HG03095 (cell line): ENCODE measurements at regions not wholly inside any gene's neighbourhood (a gene's known extent, or its start where the extent isn't known, plus 50 kb on each side); places are given as distances from the start of the nearest gene placed in this dataset.

Experiments
- ATAC-seq: cut with Tn5 transposase; IDR thresholded peaks from one replicate; pipeline ENCODE4 v1.9.1; 2021; ENCODE audit warnings: moderate library complexity; ENCODE audit not compliant: unreplicated experiment

DNA sequence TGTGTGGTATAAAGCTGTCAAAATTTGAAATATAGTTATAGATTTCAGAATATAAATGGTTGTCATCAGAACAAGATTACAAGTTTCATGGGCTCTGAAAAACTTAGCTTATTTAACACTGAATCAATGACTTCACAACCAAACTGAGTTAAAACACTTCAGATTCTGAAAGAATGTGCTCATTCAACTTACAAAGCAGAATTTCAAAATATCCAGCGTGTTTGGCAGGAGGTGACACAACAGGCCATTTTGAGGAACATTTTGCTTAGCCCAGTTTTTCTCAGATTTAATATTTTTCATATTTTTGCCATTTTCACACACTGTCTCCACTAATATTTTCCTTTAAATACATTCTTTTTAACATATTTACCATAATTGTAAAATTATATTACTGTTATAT lies 781.1 kb downstream of the TUSC7 start:
- ATAC-seq: no peak

DNA sequence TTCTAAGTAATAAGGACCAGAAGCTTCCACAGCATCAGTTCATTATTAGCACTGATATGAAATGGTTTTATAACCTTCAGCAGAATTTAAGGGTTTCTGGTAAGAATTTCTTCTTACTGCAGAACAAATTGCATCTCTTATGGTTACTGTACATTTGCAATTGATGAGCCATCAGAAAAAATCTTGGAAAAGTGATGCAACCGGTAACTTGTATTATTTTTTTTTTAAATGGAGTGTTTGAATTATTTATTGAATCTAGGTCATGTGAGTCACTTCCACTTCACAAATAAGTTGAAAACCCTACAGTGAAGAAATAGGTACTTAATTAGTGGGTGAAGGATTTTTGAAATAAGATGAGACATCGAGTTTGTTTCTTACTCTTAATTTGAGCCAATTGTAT lies 786.0 kb downstream of the TUSC7 start:
- ATAC-seq: no peak

DNA sequence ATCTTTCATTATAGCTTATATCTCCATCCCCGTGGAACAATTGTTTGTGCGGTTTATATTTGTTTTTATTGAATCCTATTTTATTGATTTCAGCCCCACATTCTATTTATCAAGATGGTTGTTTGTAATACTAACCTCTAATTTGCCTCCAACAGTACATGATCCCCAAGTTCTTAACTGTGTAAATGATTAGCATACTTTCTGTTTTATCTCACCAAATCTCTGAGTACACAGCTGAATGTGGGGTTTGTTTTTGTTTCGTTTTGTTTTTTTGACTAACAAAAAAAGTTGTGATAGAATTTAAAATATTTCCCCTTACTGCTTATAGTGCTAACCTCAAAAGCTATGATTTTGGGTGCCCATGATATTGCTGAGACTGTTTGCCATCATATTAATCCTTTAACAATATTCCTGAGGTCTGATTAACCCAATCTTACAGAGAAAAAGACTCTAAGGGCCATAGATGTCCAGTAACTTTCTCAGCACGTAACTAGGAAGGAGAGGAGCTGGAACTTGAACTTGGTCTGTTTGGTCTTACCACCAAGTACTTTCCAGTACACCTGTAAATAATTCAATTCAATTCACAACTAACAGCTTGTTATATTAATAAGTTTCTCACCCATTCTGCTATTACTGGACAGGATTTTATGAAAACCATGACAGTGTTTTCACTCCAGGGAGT lies 789.8 kb downstream of the TUSC7 start:
- no peak for ATAC-seq

- ATAC-seq: no peak
These were observed 798.4 kb downstream of the TUSC7 start for GRCh38 chr3:117507958-117508357.

- ATAC-seq: no peak
These were observed 800.3 kb downstream of the TUSC7 start for GRCh38 chr3:117509858-117510257.

- no peak for ATAC-seq
These were observed 800.8 kb downstream of the TUSC7 start for GRCh38 chr3:117510396-117510795.

DNA sequence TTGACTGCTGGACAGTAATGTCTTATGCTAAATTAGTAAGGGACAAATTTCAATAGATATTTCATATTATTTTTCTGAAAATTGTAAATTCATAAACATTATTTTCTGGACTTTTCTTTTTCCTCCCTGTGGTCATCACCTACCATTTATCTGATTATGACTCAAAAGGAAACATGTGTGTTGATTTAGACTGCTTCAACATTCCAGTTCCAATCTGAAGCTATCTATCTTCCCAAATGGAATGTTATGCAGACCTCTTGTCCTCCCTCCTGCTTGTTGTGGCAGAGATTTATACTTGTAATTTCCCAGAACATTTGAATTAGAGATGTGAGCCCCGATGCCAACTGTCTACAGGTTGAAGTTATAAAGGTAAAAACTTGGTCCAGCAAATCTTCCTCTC lies 803.4 kb downstream of the TUSC7 start:
- no peak for ATAC-seq

DNA sequence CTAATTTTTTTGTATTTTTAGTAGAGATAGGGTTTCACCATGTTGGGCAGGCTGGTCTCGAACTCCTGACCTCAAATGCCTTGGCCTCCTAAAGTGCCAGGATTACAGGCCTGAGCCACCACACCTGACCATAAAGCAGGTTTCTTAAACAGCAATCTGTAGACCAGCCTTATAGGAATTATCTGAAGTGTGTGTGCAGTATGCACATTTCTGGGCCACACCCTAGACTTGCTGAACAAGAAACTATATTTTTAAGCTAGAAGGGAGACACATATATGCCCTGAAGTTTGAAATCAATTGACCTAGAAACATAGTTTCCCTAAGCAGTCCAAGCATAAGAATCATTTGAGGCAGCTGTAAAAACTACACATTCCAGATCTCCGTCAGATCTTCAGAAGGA lies 805.7 kb downstream of the TUSC7 start:
- no peak for ATAC-seq

GRCh38 chr3:117518364-117518763 lies 808.8 kb downstream of the TUSC7 start:
- no peak for ATAC-seq

GRCh38 chr3:117519776-117520175 lies 810.2 kb downstream of the TUSC7 start:
- no peak for ATAC-seq

DNA sequence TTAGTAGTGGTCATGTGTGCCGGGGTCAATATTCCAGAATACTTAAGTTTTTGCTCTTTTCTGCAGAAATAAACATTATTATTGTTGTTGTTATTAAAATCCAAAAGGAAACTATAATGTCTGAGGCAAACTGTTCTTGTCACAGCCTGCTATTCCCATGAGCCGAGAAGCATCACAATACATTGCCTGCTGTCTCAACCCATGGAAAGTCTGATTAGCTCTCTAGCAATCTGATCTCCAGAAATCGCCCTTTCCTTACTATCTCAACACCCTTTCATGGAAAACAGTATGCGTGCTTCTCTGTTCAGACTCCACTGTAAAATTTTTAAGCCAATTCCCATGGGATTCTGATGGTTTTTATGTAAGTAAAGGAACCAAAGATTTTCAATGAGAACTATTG lies 811.0 kb downstream of the TUSC7 start:
- no peak for ATAC-seq

DNA sequence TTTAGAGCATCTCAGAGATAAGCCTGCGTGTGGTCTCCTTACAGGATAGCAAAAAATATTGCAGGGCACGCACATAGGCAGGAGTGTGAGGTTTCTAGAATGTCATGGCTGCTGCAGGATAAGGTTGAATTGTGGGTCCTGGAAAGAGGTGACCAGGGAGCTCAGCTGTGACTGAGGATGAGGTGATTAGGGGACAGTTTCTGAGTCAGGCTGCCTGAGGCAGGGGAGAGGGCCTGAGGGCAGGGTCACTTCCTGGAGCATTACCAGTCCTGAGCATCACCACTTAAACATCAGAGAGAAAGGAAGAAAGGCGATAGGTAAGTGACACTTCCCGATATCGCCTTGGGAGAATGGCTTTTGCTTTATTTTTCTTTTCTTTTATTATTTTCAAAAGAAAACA lies 813.8 kb downstream of the TUSC7 start:
- no peak for ATAC-seq

- ATAC-seq: no peak
These were observed 815.3 kb downstream of the TUSC7 start for GRCh38 chr3:117524890-117525289.

GRCh38 chr3:117526470-117527079 lies 817.0 kb downstream of the TUSC7 start:
- no peak for ATAC-seq

DNA sequence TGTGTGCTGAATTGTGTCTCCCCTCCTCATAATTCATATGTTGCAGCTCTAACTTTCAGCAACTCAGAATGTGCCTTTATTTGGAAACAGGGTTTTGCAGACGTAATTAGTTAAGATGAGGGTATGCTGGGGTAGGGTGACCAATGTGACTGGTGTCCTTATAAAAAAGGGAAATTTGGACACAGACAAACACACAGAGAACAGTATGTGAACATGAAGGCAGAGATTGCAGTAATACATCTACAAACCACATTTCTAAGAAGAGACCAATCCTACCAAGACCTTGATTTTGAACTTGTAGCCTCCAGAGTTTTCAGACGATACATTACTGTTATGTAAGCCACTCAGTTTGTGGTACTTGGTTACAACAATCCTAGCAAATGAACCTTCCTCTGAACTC lies 817.8 kb downstream of the TUSC7 start:
- ATAC-seq: no peak

GRCh38 chr3:117528688-117529087 lies 819.1 kb downstream of the TUSC7 start:
- ATAC-seq: no peak

DNA sequence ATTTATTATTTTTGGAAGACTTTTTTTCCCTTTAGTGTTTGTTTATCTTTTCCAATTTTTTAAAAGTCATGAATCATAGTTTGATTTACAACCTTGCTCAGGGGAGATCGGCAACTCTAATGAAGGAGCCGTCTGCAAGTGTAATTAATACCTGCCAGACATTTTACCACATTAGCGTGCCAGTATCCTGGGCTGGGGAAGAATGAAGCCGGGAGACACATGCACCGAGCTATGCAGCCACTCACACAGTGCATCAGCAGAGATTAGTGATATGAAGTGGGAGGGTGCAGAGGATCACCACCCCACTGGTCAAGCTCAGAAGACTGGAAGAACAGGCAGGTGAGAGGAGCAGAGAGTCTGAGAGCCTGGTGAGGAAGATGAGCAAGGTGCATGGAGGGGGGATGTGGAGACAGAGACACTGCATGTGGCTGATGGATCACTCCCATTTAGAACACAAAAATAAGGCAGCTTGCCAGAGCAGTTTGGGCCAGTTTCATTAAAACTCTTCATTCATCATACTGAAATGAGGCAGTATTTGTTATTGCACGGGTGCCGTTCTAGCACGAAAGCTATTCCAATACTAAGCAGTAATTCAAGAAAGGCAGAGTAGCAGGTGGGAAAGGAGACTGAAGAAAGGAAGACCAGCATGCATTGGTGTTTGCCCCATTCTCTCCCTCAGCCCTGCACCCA lies 821.6 kb downstream of the TUSC7 start:
- ATAC-seq: no peak

DNA sequence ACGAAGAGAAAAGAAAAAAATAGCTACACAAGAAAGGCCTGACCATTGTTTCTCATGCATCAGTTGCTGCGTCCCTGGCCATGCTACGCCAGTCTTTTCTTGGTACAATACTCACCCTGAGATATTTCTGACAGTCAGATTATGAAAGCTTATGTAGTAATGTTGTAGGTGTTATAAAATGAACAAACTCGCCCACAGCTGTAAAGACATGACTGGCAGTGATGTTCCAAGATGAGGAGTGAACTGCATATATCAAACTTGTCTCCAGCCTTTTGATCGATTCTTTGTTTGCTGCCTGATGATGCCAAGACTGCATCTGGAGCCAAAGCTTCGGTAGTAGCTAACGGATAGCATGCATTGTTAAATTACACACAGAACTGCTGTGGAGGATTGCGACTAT lies 822.7 kb downstream of the TUSC7 start:
- ATAC-seq: no peak

DNA sequence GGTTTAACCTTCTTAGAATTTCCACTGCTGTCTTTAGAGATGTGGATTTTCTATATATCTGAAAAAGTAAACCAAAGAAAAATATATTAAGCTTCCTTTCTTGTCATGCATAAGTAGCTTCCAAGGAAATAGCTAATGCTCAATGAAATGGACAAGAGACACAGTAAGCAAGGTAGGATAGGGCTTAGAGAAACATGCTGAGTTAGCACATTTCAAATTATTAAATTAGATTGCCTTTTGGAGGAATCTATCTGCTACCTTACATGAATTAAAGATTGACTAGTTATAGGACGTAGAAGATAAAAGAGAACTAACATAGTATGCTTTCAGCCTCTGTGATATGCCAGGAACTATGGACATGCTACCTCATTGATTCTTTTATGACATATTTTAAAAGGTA lies 824.6 kb downstream of the TUSC7 start:
- ATAC-seq: no peak

GRCh38 chr3:117536006-117536405 lies 826.4 kb downstream of the TUSC7 start:
- ATAC-seq: no peak

DNA sequence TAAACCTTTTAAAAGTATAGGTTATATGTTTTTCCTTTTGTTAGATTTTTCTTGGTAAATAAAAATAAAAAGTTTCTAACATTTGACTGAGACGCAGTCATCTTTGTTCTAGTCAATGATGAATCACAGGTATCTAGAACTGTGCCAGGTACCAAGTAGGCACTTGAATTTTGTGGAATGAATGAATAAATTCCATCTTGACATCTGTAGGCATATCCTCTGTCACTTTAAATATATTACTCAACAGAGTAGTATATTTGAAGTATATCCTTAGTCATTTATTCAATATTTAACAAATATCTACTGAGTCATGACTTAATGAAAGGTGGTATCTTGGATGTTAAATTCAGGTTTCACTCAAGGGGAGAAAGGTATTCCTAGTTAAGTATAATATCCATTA lies 828.4 kb downstream of the TUSC7 start:
- ATAC-seq: no peak

DNA sequence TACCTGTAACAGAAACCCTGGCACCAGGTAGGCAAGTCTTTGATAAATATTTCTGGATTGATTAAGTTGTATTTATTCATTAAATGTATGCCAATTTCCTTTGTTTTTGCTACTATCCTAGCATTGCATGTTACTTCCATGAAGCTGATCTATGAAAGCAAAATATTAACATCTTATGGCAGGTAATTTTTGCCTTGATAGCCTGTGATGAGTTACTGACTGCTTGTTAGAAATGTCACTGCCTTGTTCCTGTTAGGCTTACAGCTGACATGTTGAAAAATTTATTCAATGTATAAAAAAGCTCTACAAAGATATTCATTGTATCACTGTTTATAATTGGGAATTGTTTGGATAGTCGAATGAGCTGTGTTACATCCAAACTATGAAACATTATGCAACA lies 830.1 kb downstream of the TUSC7 start:
- no peak for ATAC-seq
